ENCODE measurements at regions not wholly inside any gene's neighbourhood (a gene's known extent, or its start where the extent isn't known, plus 50 kb on each side); places are given as distances from the start of the nearest gene placed in this dataset.

DNA sequence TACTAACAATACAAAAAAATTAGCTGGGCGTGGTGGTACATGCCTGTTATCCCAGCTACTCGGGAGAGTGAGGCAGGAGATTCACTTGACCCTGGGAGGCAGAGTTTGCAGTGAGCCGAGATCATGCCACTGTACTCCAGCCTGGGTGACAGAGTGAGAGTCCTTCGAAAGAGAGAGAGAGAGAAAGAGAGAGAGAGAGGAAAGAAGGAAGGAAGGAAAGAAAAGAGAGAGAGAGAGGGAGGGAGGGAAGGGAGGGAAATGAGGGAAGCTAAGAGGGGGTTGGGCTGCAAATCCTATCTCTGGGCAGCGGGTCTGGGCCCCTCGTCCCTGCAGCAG, 59.9 kb upstream of the TFRC start:
- DNase-seq: no peak
- H3K27ac ChIP-seq (ENCODE audit: insufficient read length, low read depth, low read length): no peak overlapping the region
- no peak overlapping the region for H2BK120ac ChIP-seq (ENCODE audit: low read depth, low read length, poor library complexity, severe bottlenecking)
- no peak overlapping the region for H3K23ac ChIP-seq (ENCODE audit: insufficient read length, low read depth, low read length)
- no peaks in the 10 kb centered on the region for H3K23me2 ChIP-seq (ENCODE audit: insufficient read length, low read depth, low read length, poor library complexity, severe bottlenecking)
- Mint-ChIP-seq H3K36me3 (ENCODE audit: insufficient read depth in 1 of 3, low read depth in 3 of 3) (no peaks in the 10 kb centered on the region; a peak in 2 of 7 replicates), H3K27ac (no peak overlapping the region), H3K9me3 (peaks cover 3 to 11% of the 10 kb centered on the region in 2 experiments; a peak in 4 of 5 replicates), H3K4me3 (no peak overlapping the region), H3K27me3 (ENCODE audit: low read depth) (no peaks in the 10 kb centered on the region; the same call in 1 of the 2 replicates), H3K4me1 (peaks cover 27 to 47% of the 10 kb centered on the region in 2 experiments)
- no peak overlapping the region for H2BK20ac ChIP-seq (ENCODE audit: low read depth, low read length, poor library complexity, severe bottlenecking)
- H2BK5ac ChIP-seq (ENCODE audit: insufficient read length, low read length): no peak overlapping the region
- no peak overlapping the region for H3K4me2 ChIP-seq (ENCODE audit: insufficient read depth, insufficient read length, low read length)
- peaks cover 3% of the 10 kb centered on the region; the same call in 1 of the 2 replicates for H3K4me1 ChIP-seq (ENCODE audit: insufficient read depth, low read length)
- no peaks in the 10 kb centered on the region for H3K79me1 ChIP-seq (ENCODE audit: insufficient read depth, low read depth, low read length, poor library complexity, severe bottlenecking)
- no peak overlapping the region for H2AFZ ChIP-seq (ENCODE audit: low read length)
- no peaks in the 10 kb centered on the region for H3K79me2 ChIP-seq (ENCODE audit: insufficient read depth, low read length)
- no peak overlapping the region for H4K8ac ChIP-seq (replicated peaks; ENCODE audit: insufficient read length, low read depth, low read length)
- no peak for TF ChIP-seq CTCF (conservative IDR thresholded peaks at IDR 0.05)
- no peak overlapping the region for H3K9ac ChIP-seq (ENCODE audit: extremely low read depth, insufficient read length, low read length)
- no peaks in the 10 kb centered on the region for H3K9me3 ChIP-seq (ENCODE audit: control insufficient read depth, low read depth, low read length)
- H2BK15ac ChIP-seq (ENCODE audit: low read depth, low read length): no peak overlapping the region
- no peak overlapping the region for H3K18ac ChIP-seq (ENCODE audit: insufficient read length, low read depth, low read length)
- H4K20me1 ChIP-seq (ENCODE audit: control insufficient read depth, insufficient read depth, insufficient read length): no peaks in the 10 kb centered on the region
- no peak overlapping the region for H4K91ac ChIP-seq (ENCODE audit: insufficient read length, low read depth, low read length)
- H3K4ac ChIP-seq (ENCODE audit: low read depth, low read length): no peak overlapping the region
- H4K5ac ChIP-seq (ENCODE audit: insufficient read length, low read depth, low read length): no peak overlapping the region
- no CpG with 5 or more reads among the region's 6 CpGs for WGBS (ENCODE audit: extremely low coverage, insufficient read length, low lambda C conversion rate)
- no peak overlapping the region for H2AK5ac ChIP-seq (ENCODE audit: insufficient read length, low read length)
- H3K27me3 ChIP-seq (ENCODE audit: insufficient read depth, low read length): no peaks in the 10 kb centered on the region
- H3T11ph ChIP-seq (ENCODE audit: low read length): no peak overlapping the region
- no peak overlapping the region for H3K56ac ChIP-seq (ENCODE audit: insufficient read length, low read depth, low read length)
- H2BK12ac ChIP-seq (ENCODE audit: insufficient read length, low read depth, low read length): no peak overlapping the region
- no peak overlapping the region for H3K14ac ChIP-seq (ENCODE audit: insufficient read depth, low read length)

Measured in H9 (cell line).